ENCODE measurements at regions not wholly inside any gene's neighbourhood (a gene's known extent, or its start where the extent isn't known, plus 50 kb on each side); places are given as distances from the start of the nearest gene placed in this dataset.

DNA sequence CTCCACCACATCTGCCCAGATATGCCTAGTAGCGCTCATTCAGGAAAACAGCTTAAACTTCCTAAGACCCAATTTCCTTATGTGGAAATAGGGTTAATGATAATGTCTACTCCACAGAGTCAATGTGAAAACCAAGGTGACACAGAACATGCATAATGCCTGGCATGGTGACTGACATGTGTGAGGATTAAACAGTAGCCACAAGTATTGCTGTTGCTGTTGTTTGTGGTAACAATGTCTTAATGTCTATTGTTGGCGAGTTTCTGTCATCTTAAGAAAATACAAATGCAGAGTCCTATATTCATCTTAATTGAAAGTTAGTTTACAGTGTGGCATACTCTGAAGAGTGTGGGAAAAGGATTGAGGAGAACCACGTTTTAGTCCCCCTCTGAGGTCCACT, 75.6 kb upstream of the NGF start:
- peaks cover 8% of the 10 kb centered on the region for H3K4me1 Mint-ChIP-seq (ENCODE audit: low read depth)
- no peak for DNase-seq (ENCODE audit: low spot score, unreplicated experiment)
- H3K27ac Mint-ChIP-seq = no peak overlapping the region
- TF ChIP-seq, protein P1, sequence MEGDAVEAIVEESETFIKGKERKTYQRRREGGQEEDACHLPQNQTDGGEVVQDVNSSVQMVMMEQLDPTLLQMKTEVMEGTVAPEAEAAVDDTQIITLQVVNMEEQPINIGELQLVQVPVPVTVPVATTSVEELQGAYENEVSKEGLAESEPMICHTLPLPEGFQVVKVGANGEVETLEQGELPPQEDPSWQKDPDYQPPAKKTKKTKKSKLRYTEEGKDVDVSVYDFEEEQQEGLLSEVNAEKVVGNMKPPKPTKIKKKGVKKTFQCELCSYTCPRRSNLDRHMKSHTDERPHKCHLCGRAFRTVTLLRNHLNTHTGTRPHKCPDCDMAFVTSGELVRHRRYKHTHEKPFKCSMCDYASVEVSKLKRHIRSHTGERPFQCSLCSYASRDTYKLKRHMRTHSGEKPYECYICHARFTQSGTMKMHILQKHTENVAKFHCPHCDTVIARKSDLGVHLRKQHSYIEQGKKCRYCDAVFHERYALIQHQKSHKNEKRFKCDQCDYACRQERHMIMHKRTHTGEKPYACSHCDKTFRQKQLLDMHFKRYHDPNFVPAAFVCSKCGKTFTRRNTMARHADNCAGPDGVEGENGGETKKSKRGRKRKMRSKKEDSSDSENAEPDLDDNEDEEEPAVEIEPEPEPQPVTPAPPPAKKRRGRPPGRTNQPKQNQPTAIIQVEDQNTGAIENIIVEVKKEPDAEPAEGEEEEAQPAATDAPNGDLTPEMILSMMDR (IDR thresholded peaks at IDR 0.05; ENCODE audit: unreplicated experiment) = no peak
- no peaks in the 10 kb centered on the region for H3K36me3 Mint-ChIP-seq (ENCODE audit: insufficient read depth)
- H3K4me3 Mint-ChIP-seq (ENCODE audit: low read depth) = no peak overlapping the region
- peaks cover 5% of the 10 kb centered on the region for H3K9me3 Mint-ChIP-seq (ENCODE audit: low read depth)
- no peaks in the 10 kb centered on the region for H3K27me3 Mint-ChIP-seq

DNA sequence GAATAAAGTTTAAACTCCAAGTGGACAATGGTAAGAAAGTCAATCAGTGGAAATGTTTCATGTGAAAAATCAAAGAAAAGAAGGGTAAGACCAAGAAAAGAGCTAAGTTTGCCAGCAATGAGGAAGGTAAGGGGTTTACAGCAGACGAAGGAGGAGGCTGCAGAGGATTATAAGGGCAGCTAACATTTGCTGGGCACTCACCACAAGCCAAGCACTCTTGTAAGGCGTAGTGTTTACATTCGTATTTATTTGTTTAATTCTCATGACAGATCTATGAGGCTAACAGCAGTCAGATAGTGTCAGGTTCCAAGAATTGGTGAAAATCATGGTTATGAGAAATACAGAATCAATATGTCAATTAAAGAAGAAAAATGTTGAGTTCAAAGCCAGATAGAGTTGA, 75.2 kb upstream of the NGF start:
- Mint-ChIP-seq H3K9me3 (ENCODE audit: low read depth) (peaks cover 5% of the 10 kb centered on the region), H3K4me3 (ENCODE audit: low read depth) (no peak overlapping the region), H3K27me3 (no peaks in the 10 kb centered on the region), H3K4me1 (ENCODE audit: low read depth) (peaks cover 8% of the 10 kb centered on the region), H3K36me3 (ENCODE audit: insufficient read depth) (no peaks in the 10 kb centered on the region), H3K27ac (no peak overlapping the region)
- TF ChIP-seq, protein P1 (IDR thresholded peaks at IDR 0.05; ENCODE audit: unreplicated experiment) = no peak
- DNase-seq (ENCODE audit: low spot score, unreplicated experiment) = no peak

DNA sequence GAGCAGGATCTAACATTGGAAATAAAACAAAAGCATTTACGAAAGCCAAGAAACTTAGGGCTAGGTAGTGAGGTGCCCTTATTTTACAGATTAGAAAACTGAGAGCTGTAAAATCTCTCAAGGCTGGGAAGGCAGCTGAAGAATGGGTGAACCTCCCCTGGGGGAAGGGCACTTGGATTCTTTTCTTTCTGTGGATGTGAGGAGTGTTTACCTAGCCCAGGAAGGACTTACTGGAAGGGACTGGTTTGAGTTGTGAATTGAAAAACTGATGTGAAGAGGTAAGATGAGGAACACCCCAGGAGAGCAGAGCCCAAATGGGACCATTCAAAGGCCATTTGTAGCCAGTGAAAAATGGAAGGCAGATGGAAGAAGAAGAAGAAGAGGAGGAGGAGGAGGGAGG, 74.7 kb upstream of the NGF start:
- Mint-ChIP-seq H3K4me1 (ENCODE audit: low read depth) (peaks cover 8% of the 10 kb centered on the region), H3K36me3 (ENCODE audit: insufficient read depth) (no peaks in the 10 kb centered on the region), H3K4me3 (ENCODE audit: low read depth) (no peak overlapping the region), H3K27ac (no peak overlapping the region), H3K27me3 (peaks cover 2% of the 10 kb centered on the region), H3K9me3 (ENCODE audit: low read depth) (peaks cover 5% of the 10 kb centered on the region)
- DNase-seq (ENCODE audit: low spot score, unreplicated experiment) = no peak
- TF ChIP-seq, protein P1 (IDR thresholded peaks at IDR 0.05; ENCODE audit: unreplicated experiment) = no peak

DNA sequence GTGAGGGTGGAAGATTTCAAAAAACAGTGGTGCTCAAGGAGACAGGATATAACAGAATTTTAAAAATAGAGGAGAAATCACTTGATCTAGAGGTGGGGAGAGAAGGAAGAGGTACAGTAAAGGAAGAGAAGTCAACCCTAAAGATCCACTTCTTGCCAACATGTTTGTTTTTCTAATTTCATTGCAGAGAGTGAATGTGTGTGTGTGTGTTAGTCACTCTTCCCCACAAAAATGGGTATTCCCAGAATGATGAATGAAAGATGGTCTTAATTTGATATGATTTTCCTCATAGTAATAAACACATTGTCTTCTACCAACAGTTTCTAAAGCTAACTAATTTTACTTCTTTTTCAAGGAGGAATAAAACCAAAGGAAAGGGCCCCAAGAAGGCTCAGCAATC, 74.2 kb upstream of the NGF start:
- Mint-ChIP-seq H3K27me3 (peaks cover 2% of the 10 kb centered on the region), H3K27ac (no peak overlapping the region), H3K9me3 (ENCODE audit: low read depth) (peaks cover 5% of the 10 kb centered on the region), H3K4me3 (ENCODE audit: low read depth) (no peak overlapping the region), H3K36me3 (ENCODE audit: insufficient read depth) (no peaks in the 10 kb centered on the region), H3K4me1 (ENCODE audit: low read depth) (peaks cover 8% of the 10 kb centered on the region)
- TF ChIP-seq, protein P1 (IDR thresholded peaks at IDR 0.05; ENCODE audit: unreplicated experiment) = no peak
- no peak for DNase-seq (ENCODE audit: low spot score, unreplicated experiment)

DNA sequence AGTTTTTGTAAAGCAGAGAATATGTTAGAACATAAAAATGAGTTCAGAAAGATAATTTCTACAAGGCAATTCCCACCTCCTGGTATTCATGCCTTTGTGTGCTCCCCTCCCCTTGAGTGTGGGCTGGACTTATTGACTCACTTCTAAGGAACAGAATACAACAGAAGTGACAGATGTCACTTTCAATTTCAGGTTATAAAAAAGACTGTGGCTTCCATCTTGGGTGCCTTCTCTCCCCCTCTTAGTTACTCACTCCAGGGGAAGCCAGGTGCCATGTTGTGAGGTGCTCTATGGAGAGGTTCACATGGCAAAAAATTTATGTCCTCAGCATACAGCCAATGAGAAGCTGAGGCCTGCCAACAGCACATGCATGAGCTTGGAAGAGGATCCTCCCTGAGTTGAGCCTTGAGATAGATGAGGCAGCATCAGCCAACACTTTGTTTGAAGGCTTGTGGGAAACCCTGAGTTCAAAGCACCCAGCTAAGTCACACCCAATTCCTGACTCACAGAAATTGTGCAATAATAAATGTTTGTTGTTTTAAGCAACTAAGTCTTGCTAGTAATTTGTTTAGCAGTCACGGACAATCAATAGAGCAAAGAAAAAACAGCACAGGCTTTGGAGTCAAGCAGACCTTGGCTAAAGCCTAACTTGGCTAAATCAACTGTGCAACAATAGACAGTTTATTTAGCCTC, 73.5 kb upstream of the NGF start:
- H3K9me3 Mint-ChIP-seq (ENCODE audit: low read depth) = peaks cover 3% of the 10 kb centered on the region
- no peaks in the 10 kb centered on the region for H3K36me3 Mint-ChIP-seq (ENCODE audit: insufficient read depth)
- no peak for DNase-seq (ENCODE audit: low spot score, unreplicated experiment)
- peaks cover 8% of the 10 kb centered on the region for H3K4me1 Mint-ChIP-seq (ENCODE audit: low read depth)
- H3K4me3 Mint-ChIP-seq (ENCODE audit: low read depth) = no peak overlapping the region
- H3K27ac Mint-ChIP-seq = no peak overlapping the region
- H3K27me3 Mint-ChIP-seq = peaks cover 2% of the 10 kb centered on the region
- TF ChIP-seq, protein P1 (IDR thresholded peaks at IDR 0.05; ENCODE audit: unreplicated experiment) = no peak

Measured in progenitor cell of endocrine pancreas (in vitro differentiated cells).